Adrenal gland (tissue), 9 donors: ENCODE measurements at regions not wholly inside any gene's neighbourhood (a gene's known extent, or its start where the extent isn't known, plus 50 kb on each side); places are given as distances from the start of the nearest gene placed in this dataset.

ENCODE experiments used
- DNase-seq, 7 donors: peaks; one replicate each; pipeline ENCODE4 v3.0.0-alpha.2; 2019 to 2020
- H3K27ac ChIP-seq, 5 donors: fragments of 200-600 bp; sonication (generic) in 4 of 5; 1 replicate in 3 of 5; 2 replicates in 2 of 5; pipeline versions ENCODE4 v1.5.1 to v1.8.0; 2016 to 2020; ENCODE audit warnings: mild to moderate bottlenecking in 1 of 5
- H3K27me3 ChIP-seq: fragments of 200-600 bp; 2 replicates; pipeline ENCODE4 v1.8.0; 2021
- H3K36me3 ChIP-seq, 2 donors: fragments of 200-600 bp; replicated peaks in 1 of 2; 1 replicate in 1 of 2; 2 replicates in 1 of 2; pipeline versions ENCODE4 v1.5.1 to v1.8.0; 2018 to 2022
- H3K4me1 ChIP-seq, 2 donors: fragments of 200-600 bp; replicated peaks in 1 of 2; 1 replicate in 1 of 2; 2 replicates in 1 of 2; pipeline versions ENCODE4 v1.5.1 to v1.8.0; 2018 to 2021
- H3K4me3 ChIP-seq, 4 donors: fragments of 200-600 bp; sonication (generic) in 3 of 4; one replicate each; pipeline ENCODE4 v1.5.1; 2016 to 2018
- H3K9me3 ChIP-seq, 3 donors: fragments of 200-600 bp; sonication (generic) in 1 of 3; replicated peaks in 1 of 3; 1 replicate in 2 of 3; 2 replicates in 1 of 3; pipeline versions ENCODE4 v1.5.1 to v1.8.0; 2016 to 2021
- CTCF ChIP-seq, 6 experiments: fragments of 450-650 bp in 4 of 6; fragments of 200-600 bp in 2 of 6; sonication (generic) in 1 of 6; IDR thresholded peaks; 1 replicate in 5 of 6; 2 replicates in 1 of 6; pipeline versions ENCODE4 v1.5.1 to v1.8.0; 2016 to 2021; ENCODE audit warnings: antibody characterized with exemption in 6 of 6, mild to moderate bottlenecking in 2 of 6, moderate library complexity in 1 of 6
- POLR2A ChIP-seq, 2 donors: fragments of 450-650 bp; IDR thresholded peaks; one replicate each; pipeline ENCODE4 v1.6.1; 2017; ENCODE audit warnings: antibody characterized with exemption in 2 of 2, mild to moderate bottlenecking in 2 of 2, moderate library complexity in 1 of 2
- WGBS, 4 donors: extraction: QIAGEN DNeasy Blood & Tissue Kit in 2 of 4; methylation state at CpG; one replicate each; pipeline versions ENCODE4 v1.1.5 to v1.1.7; 2013 to 2017; 5-methylcytosine and 5-hydroxymethylcytosine counted together
- intact Hi-C, 2 donors: fragments of 100-400 bp; cut with DNase I; formaldehyde crosslinking; loops; one replicate each; pipeline versions ENCODE4 v1.14.1 to v1.15.0; 2022 to 2023
- donor health status: healthy with polysubstance abuse.
- donor health status: Bipolar disorder and iron deficiency.
- donor health status: DM: yes; HTN: yes; CAD: no.
- donor health status: DM: no; HTN: no; CAD: no.
- donor health status: DM: no; HTN: no; CAD: no.

DNA sequence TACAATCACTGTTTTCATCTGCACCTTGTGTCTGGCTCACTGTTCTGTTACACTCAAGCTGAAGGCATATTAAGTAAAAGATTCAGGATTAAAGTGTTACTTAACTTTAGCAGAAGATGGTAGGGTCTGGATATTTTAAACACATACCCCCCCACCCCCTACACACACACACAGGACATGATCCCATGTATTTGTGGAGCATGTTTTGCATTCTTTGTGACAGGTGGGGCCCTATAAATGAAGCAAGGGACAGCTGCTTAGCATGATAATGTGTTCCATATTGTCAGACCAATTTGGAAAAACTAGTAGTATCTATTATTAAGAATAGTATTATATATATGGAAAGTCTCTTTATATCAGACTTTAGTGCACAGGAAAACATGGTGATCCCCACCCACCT, 335.2 kb upstream of the TNP1 start:
- Histone ChIP-seq H3K36me3 (no peaks in the 10 kb centered on the region), H3K27me3 (no peaks in the 10 kb centered on the region)

DNA sequence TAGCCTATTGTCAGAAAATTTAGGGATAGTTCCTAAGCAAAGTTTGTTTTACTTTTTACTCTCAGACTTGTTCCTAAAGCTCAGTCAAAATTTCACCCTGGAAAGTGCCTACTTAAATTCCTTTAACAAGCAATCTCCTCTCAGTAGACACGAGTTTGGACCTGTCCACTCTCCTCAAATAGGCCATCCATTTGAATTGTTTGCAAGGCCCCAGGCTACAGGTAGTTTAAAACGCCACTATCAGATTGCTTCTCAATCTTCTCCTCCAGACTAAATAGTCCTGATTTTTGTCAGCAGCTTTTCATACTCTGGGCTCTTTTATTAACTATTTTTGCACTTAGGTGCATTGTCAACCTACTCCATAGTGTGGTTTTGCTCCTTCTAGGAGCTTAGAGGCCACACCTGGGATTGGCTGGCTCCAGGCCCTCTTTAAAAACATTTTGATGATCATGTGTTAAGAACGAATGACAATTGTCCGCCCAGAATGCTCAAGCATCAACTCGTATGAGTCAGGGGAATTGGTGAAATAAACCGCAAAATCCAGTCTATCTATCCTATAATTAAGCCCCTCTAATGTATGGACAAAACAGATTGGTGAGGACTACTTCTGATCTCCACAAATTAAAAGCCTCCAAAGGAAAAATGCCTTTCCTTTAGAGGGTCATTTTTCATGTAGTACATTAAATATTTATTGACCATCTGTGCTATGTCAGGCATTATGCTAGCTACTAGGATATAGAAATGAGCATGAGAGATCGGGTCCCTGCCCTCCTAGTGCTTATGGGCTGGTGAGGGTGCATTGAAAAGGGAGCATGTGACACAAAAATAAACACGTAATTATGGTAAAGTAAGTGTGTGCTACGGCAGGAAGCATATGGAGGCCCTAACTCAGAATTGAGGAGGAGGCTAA, 333.8 kb upstream of the TNP1 start:
- Histone ChIP-seq H3K36me3 (no peaks in the 10 kb centered on the region), H3K9me3 (no peaks in the 10 kb centered on the region), H3K27ac (no peak overlapping the region), H3K4me3 (no peak overlapping the region), H3K4me1 (no peaks in the 10 kb centered on the region), H3K27me3 (no peaks in the 10 kb centered on the region)
- intact Hi-C loops = no loop called here
- WGBS, 4 donors = 87 to 93% (median 91%) methylated on average over 9 of the region's 9 CpGs
- no peak for DNase-seq
- TF ChIP-seq POLR2A (IDR thresholded peaks at IDR 0.05) (no peak), CTCF (IDR thresholded peaks at IDR 0.05) (no peak)

More for the DNA sequence above, 335.2 kb upstream of the TNP1 start:
- Histone ChIP-seq H3K9me3 (no peaks in the 10 kb centered on the region), H3K4me3 (no peak overlapping the region), H3K4me1 (no peaks in the 10 kb centered on the region), H3K27ac (peak overlapping the region in 2 of 5 donors; percentile 59 to 71)
- DNase-seq = no peak
- TF ChIP-seq POLR2A (IDR thresholded peaks at IDR 0.05) = no peak
- no peak for TF ChIP-seq CTCF (IDR thresholded peaks at IDR 0.05)
- intact Hi-C loops = no loop called here

GRCh38 chr2:217192366-217192765, 332.5 kb upstream of the TNP1 start:
- no peaks in the 10 kb centered on the region for H3K36me3 ChIP-seq
- WGBS, 4 donors = 72 to 85% (median 84%) methylated on average over 2 of the region's 2 CpGs
- intact Hi-C loops = no loop called here
- TF ChIP-seq CTCF (IDR thresholded peaks at IDR 0.05) (no peak), POLR2A (IDR thresholded peaks at IDR 0.05) (no peak)
- no peak for DNase-seq
- no peaks in the 10 kb centered on the region for H3K4me1 ChIP-seq
- H3K4me3 ChIP-seq = no peak overlapping the region
- H3K27ac ChIP-seq = no peak overlapping the region
- no peaks in the 10 kb centered on the region for H3K27me3 ChIP-seq
- H3K9me3 ChIP-seq = no peaks in the 10 kb centered on the region

DNA sequence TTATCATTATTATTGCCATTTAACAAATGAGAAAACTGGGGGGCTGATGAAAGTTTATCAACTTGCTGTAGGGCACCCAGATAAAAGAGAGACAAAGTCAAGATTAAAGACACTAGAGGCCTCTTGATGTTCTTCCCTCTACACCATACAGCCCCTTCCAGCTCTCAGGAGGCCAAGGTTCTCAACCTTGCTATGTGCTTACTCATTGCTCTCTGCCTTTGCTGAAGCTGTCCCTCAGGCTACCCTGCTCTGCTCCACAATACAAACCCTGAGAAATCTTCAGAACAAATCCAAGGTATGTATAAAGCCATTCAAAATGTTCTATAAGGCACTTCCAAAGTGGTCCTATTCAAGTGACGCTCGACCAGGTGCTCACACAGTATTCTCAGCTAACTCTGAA, 329.9 kb upstream of the TNP1 start:
- Histone ChIP-seq H3K4me3 (no peak overlapping the region), H3K9me3 (no peaks in the 10 kb centered on the region), H3K4me1 (no peaks in the 10 kb centered on the region), H3K27ac (no peak overlapping the region), H3K27me3 (no peaks in the 10 kb centered on the region), H3K36me3 (no peaks in the 10 kb centered on the region)
- DNase-seq = no peak
- TF ChIP-seq CTCF (IDR thresholded peaks at IDR 0.05) = no peak
- TF ChIP-seq POLR2A (IDR thresholded peaks at IDR 0.05) = no peak
- intact Hi-C loops = no loop called here
- WGBS, 4 donors = 89 to 100% (median 95%) methylated on average over 2 of the region's 2 CpGs
